Right hindlimb (tissue), 1 donor: ENCODE measurements at regions not wholly inside any gene's neighbourhood (a gene's known extent, or its start where the extent isn't known, plus 50 kb on each side); places are given as distances from the start of the nearest gene placed in this dataset.
"Not testable (repeated sequence)": the region's sequence is repeated elsewhere in the genome, so short reads cannot be mapped to it uniquely, and the experiment has no call there.

Experiments
- DNase-seq: peaks from one replicate; pipeline ENCODE4 v3.0.0-alpha.2; 2018

DNA sequence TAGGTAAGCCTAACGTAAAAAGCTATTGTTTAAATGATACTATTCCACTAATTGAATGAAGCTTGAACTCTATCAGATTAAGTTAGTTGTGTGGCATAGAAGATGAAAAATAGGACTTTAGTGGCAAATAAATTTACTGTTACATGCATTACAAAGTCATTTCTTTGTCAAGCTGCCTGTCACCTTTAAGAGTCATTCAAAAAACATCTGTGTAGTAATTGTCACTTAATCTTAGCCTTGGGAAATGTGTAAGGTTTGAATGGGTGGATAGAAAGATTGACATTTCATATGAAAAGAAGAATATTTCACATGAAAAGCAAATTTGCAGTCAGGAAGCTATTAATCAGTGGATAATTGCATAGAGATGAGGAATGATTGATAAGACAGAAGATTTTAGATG is 473.5 kb downstream of the DNAH5 start:
- DNase-seq = no peak

DNA sequence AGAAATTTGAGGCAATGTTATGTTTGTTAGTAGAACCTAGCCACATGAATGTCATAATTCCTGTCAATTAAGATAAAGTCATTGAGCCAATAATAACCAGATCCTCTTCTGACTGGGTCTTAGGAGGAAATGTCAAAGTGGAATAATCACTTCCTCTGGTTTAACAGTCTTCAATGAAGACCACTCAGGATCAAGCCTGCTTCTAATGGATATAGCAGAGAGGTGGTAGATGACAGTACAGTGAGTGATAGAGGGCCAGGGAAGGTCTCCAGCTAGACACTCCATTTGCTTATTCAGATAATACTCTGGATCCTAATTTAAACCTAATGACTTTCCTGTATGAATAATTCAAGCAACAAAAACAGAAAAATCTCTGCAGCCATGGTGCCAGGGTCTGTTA is 474.2 kb downstream of the DNAH5 start:
- DNase-seq = no peak

DNA sequence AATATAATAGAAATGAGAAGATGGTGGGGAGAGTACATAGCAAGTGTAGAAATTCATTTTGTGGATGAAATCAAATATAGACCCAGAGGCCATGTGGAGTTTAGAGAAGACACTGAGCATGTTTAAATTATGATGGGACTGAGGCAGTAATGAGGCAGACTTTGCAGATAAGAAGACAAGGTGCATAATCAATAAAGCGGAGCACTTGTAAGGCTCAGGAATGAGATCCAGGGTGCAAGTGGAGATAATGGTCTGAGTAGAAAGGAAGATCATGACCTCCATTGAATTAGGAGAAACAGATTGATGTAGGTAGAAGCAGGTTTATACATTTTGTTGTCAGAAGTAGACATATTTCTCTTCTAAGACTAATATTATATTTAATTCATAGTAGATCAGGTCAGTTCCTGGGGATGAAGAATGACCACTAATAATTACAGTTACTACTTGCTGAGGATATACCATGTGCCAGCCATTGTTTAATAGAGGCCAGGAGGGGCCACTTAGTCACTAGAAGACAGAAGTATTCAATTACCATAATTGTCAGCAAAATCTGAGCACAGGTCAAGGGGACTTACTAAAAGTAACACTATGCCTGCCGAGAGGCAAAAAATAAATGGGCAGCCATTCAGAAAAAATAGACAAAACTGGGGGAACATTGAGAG is 479.8 kb downstream of the DNAH5 start:
- no peak for DNase-seq

DNA sequence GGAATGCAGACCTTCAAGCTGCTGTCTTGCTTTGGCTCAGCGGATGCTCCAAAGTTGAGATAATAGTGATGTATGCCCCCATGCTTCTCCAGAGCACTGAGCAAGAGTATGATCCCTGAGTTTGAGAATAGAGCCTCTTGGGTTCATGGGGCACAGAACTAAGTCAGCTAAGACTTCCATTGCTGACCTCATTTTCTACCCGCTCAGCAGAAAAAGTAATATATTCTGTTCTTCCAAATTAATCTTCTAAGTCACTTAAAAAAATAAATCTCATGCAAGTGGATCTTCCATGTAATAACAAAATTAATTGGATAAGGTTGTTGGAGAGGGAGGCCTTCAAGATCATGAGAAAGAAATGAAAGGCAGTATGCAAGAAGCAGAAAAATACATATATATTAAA is 483.9 kb downstream of the DNAH5 start:
- DNase-seq = no peak

GRCh38 chr5:13454050-13454449 is 490.4 kb downstream of the DNAH5 start:
- no peak for DNase-seq

DNA sequence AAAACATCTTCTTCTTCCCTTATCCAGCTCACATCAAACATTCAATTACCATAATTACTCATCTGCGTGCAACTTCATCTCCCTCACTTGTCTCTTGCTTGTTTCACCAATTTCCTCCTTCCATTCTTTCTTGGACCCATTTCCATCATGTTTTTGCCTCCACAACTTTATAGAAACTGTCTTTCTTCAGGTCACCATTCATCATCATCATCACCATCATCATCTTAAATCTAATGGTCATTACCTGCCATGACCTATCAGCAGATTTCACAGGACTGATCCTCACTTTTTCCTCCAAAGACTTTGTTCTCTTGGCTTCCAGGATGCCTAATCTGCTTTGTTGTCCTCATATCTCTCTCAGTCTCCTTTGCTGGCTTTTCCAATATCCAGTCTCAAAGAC is 495.6 kb downstream of the DNAH5 start:
- no peak for DNase-seq

DNA sequence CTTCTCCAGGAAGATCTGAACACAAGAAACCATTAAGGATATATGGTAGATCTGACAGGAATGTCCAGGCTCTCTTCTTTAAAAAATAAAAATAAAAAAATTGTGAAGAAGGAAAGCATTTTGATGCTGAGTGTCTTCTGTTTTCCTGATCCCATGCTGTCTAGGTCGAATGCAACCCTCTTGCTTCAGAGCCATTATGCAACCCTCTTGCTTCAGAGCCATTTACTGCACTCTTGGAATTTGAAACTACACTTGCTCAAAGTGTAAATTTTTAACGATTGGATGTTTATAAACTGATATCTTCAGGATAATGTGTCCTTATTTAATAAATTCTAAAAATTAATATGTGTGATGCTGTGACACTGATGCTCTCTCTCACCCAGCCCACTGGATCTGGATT is 505.1 kb downstream of the DNAH5 start:
- DNase-seq = no peak

GRCh38 chr5:13427827-13428557 is 516.5 kb downstream of the DNAH5 start:
- DNase-seq = no peak

GRCh38 chr5:13412040-13412595 is 532.4 kb downstream of the DNAH5 start:
- DNase-seq = no peak

- DNase-seq = no peak
These were observed 535.9 kb downstream of the DNAH5 start for GRCh38 chr5:13408616-13409015.

- DNase-seq = no peak
These were observed 541.1 kb downstream of the DNAH5 start for GRCh38 chr5:13403351-13403750.

DNA sequence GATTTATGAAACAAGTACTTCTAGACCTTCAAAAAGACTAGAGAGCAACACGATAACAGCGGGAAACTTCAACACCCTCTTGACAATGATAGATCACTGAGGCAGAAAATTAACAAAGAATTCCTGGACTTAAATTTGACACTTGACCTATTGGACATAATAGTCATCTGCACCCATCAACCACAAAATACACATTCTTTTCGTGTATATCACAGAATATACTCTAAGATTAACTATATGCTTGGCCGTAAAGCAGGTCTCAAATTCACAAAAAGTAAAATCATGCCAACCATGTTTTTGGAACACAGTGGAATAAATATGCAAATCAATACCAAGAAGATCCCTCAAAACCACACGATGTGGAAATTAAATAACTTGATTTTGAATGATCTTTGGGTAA is 559.4 kb downstream of the DNAH5 start:
- no peak for DNase-seq

GRCh38 chr5:13382232-13382631 is 562.3 kb downstream of the DNAH5 start:
- DNase-seq = no peak

DNA sequence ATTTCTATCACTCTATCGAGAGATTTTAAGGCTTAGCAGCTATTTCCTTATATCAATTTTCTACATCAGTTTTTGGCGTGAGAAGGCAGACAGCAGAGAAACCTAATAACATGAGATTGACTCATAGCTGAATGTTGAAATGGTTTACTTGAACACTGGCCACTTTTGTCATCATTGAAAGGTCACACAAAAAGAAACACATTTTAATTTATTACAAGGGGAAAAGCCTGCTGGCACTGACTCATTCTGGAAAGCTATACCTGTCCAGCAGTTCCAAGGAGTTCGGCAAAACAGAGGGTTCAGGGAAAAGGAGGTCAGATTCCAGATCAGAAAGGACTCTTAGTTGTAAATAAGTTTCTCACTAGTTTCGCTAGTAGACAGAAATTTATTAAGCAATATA is 566.4 kb downstream of the DNAH5 start:
- DNase-seq = no peak

- no peak for DNase-seq
These were observed 585.1 kb downstream of the DNAH5 start for GRCh38 chr5:13359344-13359743.

GRCh38 chr5:13358342-13358741 is 586.1 kb downstream of the DNAH5 start:
- DNase-seq = no peak

GRCh38 chr5:13357929-13358328 is 586.6 kb downstream of the DNAH5 start:
- DNase-seq = no peak

DNA sequence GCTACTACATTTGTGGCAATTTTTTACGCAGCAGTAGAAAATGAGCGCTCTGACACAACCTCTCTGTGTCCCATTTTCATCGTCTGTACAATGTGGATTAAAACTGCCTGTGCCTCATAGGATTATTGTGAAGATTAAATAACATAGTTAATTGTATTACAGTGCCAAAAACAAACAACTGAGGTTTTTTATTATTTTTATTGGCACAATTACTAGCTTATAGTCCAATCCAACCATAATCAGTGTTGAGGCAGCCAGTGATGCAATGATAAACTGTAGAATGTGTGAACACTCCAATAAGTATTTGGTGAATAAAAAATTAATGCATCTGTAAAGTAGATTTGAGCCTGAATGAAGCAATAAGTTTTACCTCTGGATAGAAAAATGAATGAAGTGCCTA is 588.3 kb downstream of the DNAH5 start:
- DNase-seq = no peak

DNA sequence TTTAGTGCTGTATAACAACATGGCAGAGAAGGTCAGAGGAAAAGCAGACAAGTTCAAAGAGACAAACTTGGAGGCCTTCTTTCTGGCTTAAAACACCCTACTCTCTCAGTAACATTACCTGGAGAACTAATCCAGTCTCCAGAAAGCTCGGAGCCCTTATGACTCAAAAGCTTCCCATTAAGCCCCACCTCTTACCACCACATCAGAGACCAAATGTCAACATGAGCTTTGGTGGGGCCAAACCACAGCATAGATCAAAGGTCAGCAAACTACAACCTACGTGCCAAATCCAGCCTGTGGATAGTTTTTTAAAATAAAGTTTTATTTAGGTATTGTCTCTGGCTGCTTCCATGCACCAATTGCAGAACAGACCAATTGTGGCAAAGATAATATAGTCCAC is 589.9 kb downstream of the DNAH5 start:
- no peak for DNase-seq

DNA sequence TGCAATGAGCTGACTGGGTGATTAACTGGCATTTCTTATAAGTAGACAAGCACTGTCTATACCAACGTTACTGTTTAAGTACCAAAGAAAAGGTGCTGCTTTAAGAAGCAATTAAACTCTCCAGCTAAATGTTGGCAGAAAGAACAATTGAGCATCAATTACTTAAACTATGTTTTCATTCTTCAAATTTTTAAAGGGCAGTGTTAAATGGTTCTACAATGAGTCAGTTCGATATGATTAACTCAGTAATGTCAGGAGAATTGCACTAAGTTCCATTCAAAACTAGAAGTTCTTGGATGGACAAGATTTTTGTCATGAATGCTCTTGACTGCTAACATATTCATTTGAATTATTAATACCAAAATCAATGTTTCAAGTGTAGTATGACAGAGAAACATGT is 593.7 kb downstream of the DNAH5 start:
- no peak for DNase-seq

DNA sequence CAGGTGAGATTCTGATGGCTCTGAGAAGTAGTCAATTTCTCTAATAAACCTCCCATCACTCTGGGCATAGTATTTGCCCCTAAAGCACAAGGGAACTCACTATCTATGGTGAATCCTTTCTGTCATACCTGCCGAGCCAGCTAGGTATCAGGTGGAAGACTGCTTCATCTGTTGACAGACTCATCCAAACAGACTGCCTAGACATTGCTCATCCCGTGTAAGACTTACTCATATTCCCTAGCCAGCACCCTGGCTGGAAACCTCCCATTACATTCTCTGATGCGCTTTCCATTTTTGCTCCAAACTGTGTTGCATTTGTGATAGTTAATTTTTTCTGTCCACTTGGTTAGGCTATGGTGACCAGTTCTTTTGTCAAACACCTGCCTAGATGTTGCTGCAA is 595.9 kb downstream of the DNAH5 start:
- no peak for DNase-seq

GRCh38 chr5:13346401-13346800 is 598.1 kb downstream of the DNAH5 start:
- no peak for DNase-seq

DNA sequence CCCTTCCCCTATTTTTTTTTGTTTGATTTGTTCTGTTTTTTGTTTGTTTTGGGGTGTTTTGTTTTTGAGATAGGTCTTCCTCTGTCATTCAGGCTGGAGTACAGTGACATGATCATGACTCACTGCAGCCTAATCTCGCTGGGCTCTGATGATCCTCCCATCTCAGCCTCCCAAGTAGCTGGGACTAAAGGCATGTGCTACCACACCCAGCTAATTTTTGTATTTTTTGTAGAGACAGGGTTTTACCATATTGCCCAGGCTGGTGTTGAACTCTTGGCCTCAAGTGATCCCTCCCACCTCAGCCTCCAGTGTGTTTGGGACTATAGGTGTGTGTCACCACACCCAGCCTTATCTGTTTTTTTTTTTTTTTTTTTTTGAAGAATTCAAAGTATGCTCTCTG is 605.4 kb downstream of the DNAH5 start:
- no peak for DNase-seq

- not testable (repeated sequence) for DNase-seq
These were observed 609.5 kb downstream of the DNAH5 start for GRCh38 chr5:13335026-13335425.

DNA sequence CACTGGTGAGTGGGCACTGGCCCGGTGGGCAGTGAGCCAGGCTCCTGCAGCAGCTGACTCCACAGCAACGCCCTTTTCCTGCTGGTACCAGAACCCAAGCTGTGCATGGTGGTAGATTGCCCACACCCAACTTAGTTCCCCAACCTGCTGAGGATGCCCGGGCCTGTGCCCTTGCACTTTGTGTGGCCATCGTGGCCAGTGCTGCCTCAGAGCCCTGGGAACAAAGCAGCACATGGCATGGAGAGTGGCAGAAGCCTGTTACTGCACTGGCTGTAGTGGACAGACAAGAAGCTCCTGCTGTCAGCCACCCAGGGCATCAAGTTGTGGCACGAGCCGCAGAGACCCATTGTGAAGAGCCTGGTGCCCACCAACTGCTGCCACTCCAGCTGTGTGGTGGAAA is 612.9 kb downstream of the DNAH5 start:
- no peak for DNase-seq
